HFF-Myc (cell line): ENCODE measurements at regions not wholly inside any gene's neighbourhood (a gene's known extent, or its start where the extent isn't known, plus 50 kb on each side); places are given as distances from the start of the nearest gene placed in this dataset.
"Not testable (repeated sequence)": the region's sequence is repeated elsewhere in the genome, so short reads cannot be mapped to it uniquely, and the experiment has no call there.

Experiments used
- DNase-seq: peaks from one replicate; pipeline ENCODE4 v3.0.0-alpha.2; 2011; ENCODE audit warnings: low read depth; ENCODE audit errors: extremely low read depth
- H3K4me3 ChIP-seq: replicated peaks from 2 replicates; pipeline ENCODE4 v1.5.1; 2011; ENCODE audit warnings: low read depth, mild to moderate bottlenecking, control low read depth, low read length
- TF ChIP-seq, protein P1 (sequence below): IDR thresholded peaks from 2 replicates; pipeline ENCODE4 v1.5.1; 2012; ENCODE audit warnings: mild to moderate bottlenecking, low read depth, low read length, control low read depth; ENCODE audit errors: missing control alignments

DNA sequence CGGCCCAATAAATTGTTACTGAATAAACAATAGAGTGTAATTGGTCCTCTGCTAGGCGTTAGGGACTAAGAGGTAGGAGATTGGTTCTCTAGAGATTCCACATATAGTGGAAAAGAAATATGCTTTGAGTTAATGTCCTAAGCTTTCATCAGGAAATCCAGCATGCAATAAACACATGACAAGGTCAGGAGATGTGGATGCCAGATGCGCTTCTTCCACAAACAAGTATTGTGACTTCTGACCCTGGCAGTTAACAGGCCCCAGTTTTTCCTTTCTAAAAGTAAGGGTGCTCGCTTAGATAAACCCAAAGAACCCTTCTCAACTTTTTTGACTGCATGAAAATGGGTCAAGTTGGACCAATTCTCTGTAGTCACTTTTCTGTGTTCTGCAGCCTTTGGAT, 146.5 kb upstream of the SOX21 start:
- DNase-seq, result no peak
- H3K4me3 ChIP-seq, result no peak overlapping the region
- TF ChIP-seq, protein P1, sequence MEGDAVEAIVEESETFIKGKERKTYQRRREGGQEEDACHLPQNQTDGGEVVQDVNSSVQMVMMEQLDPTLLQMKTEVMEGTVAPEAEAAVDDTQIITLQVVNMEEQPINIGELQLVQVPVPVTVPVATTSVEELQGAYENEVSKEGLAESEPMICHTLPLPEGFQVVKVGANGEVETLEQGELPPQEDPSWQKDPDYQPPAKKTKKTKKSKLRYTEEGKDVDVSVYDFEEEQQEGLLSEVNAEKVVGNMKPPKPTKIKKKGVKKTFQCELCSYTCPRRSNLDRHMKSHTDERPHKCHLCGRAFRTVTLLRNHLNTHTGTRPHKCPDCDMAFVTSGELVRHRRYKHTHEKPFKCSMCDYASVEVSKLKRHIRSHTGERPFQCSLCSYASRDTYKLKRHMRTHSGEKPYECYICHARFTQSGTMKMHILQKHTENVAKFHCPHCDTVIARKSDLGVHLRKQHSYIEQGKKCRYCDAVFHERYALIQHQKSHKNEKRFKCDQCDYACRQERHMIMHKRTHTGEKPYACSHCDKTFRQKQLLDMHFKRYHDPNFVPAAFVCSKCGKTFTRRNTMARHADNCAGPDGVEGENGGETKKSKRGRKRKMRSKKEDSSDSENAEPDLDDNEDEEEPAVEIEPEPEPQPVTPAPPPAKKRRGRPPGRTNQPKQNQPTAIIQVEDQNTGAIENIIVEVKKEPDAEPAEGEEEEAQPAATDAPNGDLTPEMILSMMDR, result no peak

DNA sequence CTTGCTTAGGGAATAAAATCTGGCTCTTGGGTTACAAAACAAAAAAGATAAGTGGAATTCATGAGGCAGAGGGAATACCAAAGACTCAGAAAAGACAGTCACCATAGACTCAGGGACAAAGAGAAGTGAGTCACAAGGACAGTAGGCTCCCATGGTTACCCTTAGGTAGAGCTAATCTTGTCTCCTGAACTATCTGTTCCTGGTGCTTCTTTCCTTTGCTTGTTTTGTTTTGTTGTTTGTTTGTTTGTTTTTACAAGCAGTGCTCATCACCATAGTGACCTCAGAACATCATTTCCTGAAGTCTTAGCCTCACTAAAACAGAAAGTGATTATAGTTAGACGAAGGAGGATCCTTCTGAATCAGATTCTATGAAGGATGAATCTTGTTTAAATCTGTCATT, 142.3 kb upstream of the SOX21 start:
- TF ChIP-seq, protein P1, result no peak
- DNase-seq, result no peak
- no peak overlapping the region for H3K4me3 ChIP-seq

DNA sequence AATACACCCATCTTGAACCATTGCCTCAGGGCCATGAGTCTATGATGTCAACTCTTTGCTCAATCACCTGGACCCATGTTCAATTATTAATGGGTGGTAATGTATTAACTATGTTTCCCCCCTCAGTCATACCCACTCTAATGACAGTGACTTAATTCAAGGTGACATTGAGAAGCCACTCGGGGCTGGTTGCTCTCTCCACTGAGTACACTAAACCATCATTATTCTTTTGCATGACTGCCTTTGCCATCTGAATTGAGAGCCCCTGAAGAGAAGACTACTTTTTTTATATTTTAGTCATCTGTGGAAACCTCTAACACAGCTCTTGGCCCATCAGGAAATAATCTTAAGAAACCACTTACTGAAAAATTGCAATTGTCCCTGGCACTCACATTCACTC, 139.2 kb upstream of the SOX21 start:
- H3K4me3 ChIP-seq, result no peak overlapping the region
- TF ChIP-seq, protein P1, result no peak
- DNase-seq, result no peak

DNA sequence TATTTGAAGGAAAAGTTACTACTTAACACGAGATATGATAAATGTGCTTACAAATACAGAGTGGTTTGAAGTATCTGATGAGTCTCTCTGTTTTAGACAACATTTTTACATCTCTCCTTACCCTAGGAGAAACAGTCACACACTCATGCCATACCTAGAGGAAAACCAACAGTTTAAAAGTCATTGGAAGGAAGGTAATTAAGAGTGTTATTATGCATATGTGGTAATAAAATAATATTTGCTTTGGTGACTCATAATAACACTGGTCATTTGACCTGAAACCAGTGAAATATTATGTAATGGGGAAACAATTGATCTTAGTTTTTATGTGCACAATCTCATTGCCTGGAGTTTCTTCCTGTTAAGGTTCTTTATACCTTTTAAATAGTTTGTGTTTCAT, 136.9 kb upstream of the SOX21 start:
- no peak overlapping the region for H3K4me3 ChIP-seq
- TF ChIP-seq, protein P1, result no peak
- DNase-seq, result no peak

DNA sequence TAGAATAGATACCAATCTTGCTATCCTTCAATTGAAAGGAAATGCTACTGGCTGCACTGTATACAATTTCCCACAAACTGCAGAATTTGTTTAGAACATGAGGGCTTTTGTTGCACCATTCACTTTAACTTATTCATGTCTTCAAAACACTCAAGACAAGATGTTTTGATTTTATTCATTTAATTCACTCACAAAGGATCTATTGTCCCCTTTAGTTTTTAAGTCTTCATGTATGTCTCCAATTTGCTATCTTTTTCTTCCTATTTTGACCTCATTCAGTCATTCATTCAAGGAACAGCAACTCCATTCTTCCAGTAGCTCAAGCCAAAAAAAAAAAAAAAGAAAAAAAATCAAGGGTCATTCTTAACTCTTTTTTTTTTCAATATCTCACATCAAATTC, 130.6 kb upstream of the SOX21 start:
- TF ChIP-seq, protein P1, result no peak
- no peak for DNase-seq
- H3K4me3 ChIP-seq, result no peak overlapping the region

DNA sequence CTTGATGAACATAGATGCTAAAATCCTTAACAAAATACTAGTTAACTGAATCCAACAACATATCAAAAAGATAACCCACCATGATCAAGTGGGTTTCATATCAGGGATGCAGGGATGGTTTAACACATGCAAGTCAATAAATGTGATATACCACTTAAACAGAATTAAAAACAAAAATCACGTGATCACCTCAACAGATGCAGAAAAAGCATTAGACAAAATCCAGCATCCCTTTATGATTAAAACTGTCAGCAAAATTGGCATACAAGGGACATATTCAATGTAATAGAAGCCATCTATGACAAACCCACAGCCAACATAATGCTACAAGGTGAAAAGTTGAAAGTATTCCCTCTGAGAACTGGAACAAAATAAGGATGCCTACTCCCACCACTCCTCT, 124.7 kb upstream of the SOX21 start:
- H3K4me3 ChIP-seq, DNase-seq: not testable (repeated sequence)

DNA sequence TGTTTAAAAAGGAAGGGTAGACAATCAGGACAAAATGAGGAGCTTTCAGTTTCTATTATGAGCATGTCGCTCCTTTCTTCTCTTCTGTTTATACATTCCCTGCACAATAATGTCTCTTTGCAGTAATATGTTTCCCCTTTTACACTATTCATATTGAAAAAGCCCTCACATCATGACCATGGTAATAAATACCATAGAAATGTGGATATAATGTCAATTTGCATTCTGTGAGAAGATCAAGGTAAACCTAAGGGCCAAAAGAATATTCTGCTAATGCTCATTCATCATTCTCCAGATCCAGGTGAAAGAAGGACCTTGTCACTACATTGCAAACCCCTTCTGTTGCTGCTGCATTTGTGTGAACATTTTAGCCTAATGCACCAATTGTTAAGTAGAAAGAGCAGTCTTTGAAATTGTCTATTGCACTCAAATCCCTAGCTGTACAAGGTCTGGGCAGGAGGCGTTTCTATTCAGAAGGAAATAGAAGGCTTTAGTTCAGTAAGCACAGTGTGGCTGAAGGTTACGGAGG, 117.6 kb upstream of the SOX21 start:
- no peak for DNase-seq
- H3K4me3 ChIP-seq, result no peak overlapping the region
- TF ChIP-seq, protein P1, result no peak
